H1 (cell line): ENCODE measurements at regions not wholly inside any gene's neighbourhood (a gene's known extent, or its start where the extent isn't known, plus 50 kb on each side); places are given as distances from the start of the nearest gene placed in this dataset.

ENCODE experiments used
- CTCF ChIA-PET: fragments of 300-600 bp; sonication (Branson Sonifier 250); formaldehyde crosslinking; loops from one replicate; lab custom pipeline; 2021; ENCODE audit not compliant: partially characterized antibody; lab: Charles Lee
- POLR2A ChIA-PET: fragments of 300-600 bp; sonication (Branson Sonifier 250); formaldehyde crosslinking; loops from one replicate; lab custom pipeline; 2021; ENCODE audit warnings: inconsistent platforms; ENCODE audit not compliant: partially characterized antibody; lab: Charles Lee
- DNase-seq, 2 experiments: peaks; one replicate each; pipeline versions ENCODE4 v3.0.0 to v3.0.0-alpha.2; 2010 to 2022; ENCODE audit warnings: low spot score in 2 of 2, low read depth in 1 of 2, mixed read lengths in 1 of 2
- FAIRE-seq: peaks from 2 replicates; lab custom pipeline; 2011; peaks lifted over from hg19 to GRCh38; lab: Jason Lieb, UNC
- H2AFZ ChIP-seq: 2 replicates; pipeline ENCODE4 v1.8.1; 2012; ENCODE audit warnings: low read length, inconsistent platforms
- H2AK5ac ChIP-seq: 2 replicates; pipeline ENCODE4 v1.6.1; 2013; ENCODE audit warnings: low read depth, low read length
- H2BK120ac ChIP-seq: replicated peaks from 2 replicates; pipeline ENCODE3; 2013; ENCODE audit warnings: low read depth, low read length, inconsistent platforms
- H2BK12ac ChIP-seq: 2 replicates; pipeline ENCODE4 v1.6.1; 2013; ENCODE audit warnings: low read depth, low read length
- H2BK15ac ChIP-seq: 2 replicates; pipeline ENCODE4 v1.6.1; 2013; ENCODE audit warnings: low read length
- H2BK20ac ChIP-seq: 2 replicates; pipeline ENCODE4 v1.6.1; 2013; ENCODE audit warnings: low read length
- H2BK5ac ChIP-seq: 2 replicates; pipeline ENCODE4 v1.6.1; 2013; ENCODE audit warnings: low read depth, low read length
- H3K14ac ChIP-seq: 2 replicates; pipeline ENCODE4 v1.6.1; 2013; ENCODE audit warnings: inconsistent platforms; ENCODE audit not compliant: insufficient read length
- H3K18ac ChIP-seq: 2 replicates; pipeline ENCODE4 v1.6.1; 2013; ENCODE audit warnings: low read length; ENCODE audit errors: extremely low read depth
- H3K23ac ChIP-seq: 2 replicates; pipeline ENCODE4 v1.6.1; 2013; ENCODE audit warnings: inconsistent platforms; ENCODE audit not compliant: insufficient read length
- H3K23me2 ChIP-seq: 2 replicates; pipeline ENCODE4 v1.6.1; 2013; ENCODE audit warnings: low read depth, low read length
- H3K27ac ChIP-seq: 2 replicates; pipeline ENCODE4 v1.6.1; 2011; ENCODE audit warnings: low read depth, low read length, inconsistent platforms
- H3K27me3 ChIP-seq, 4 experiments: replicated peaks in 1 of 4; 1 replicate in 1 of 4; 2 replicates in 3 of 4; pipeline versions ENCODE4 v1.6.1 to v1.8.1; 2011 to 2013; ENCODE audit warnings: low read length in 3 of 4, mild to moderate bottlenecking in 3 of 4, inconsistent platforms in 2 of 4, mixed read lengths in 2 of 4, moderate library complexity in 1 of 4; ENCODE audit not compliant: control insufficient read depth in 3 of 4, insufficient read depth in 3 of 4; ENCODE audit errors: extremely low read depth in 1 of 4
- H3K36me3 ChIP-seq, 4 experiments: 2 replicates each; pipeline versions ENCODE4 v1.6.1 to v1.8.1; 2011 to 2013; ENCODE audit warnings: mild to moderate bottlenecking in 4 of 4, low read length in 3 of 4, moderate library complexity in 2 of 4, control low read depth in 1 of 4, inconsistent platforms in 1 of 4; ENCODE audit not compliant: insufficient read depth in 4 of 4, control insufficient read depth in 2 of 4
- H3K4ac ChIP-seq: replicated peaks from 2 replicates; pipeline ENCODE3; 2013; ENCODE audit warnings: low read length, low read depth, mixed read lengths, inconsistent platforms; ENCODE audit not compliant: insufficient read length
- H3K4me1 ChIP-seq, 4 experiments: replicated peaks in 1 of 4; 1 replicate in 1 of 4; 2 replicates in 3 of 4; pipeline versions ENCODE4 v1.6.1 to v1.8.1; 2011 to 2013; ENCODE audit warnings: low read length in 3 of 4, inconsistent platforms in 2 of 4, mixed read lengths in 1 of 4; ENCODE audit not compliant: insufficient read depth in 4 of 4, control insufficient read depth in 3 of 4
- H3K4me2 ChIP-seq, 2 experiments: 2 replicates each; pipeline versions ENCODE4 v1.6.1 to v1.8.1; 2011 to 2013; ENCODE audit warnings: low read depth in 2 of 2, low read length in 2 of 2, control low read depth in 1 of 2, inconsistent platforms in 1 of 2, mild to moderate bottlenecking in 1 of 2; ENCODE audit not compliant: insufficient read depth in 1 of 2
- H3K4me3 ChIP-seq, 4 experiments: fragments of 200-600, 300-600 bp in 1 of 4; sonication (generic), shearing (Covaris generic), sonication (Bioruptor Twin) in 1 of 4; 2 replicates each; pipeline versions ENCODE4 v1.5.1 to v1.8.1; 2011 to 2016; ENCODE audit warnings: low read length in 4 of 4, low read depth in 3 of 4, control low read depth in 2 of 4, inconsistent platforms in 2 of 4, mild to moderate bottlenecking in 2 of 4, mixed read lengths in 1 of 4, moderate library complexity in 1 of 4; ENCODE audit not compliant: insufficient read depth in 2 of 4; ENCODE audit errors: extremely low read depth in 1 of 4
- H3K56ac ChIP-seq: replicated peaks from 2 replicates; pipeline ENCODE3; 2013; ENCODE audit warnings: low read depth, mild to moderate bottlenecking, mixed read lengths, low read length, inconsistent platforms; ENCODE audit not compliant: insufficient read length
- H3K79me1 ChIP-seq: 2 replicates; pipeline ENCODE4 v1.6.1; 2013; ENCODE audit warnings: low read depth, low read length, control low read depth
- H3K79me2 ChIP-seq, 2 experiments: 2 replicates each; pipeline versions ENCODE4 v1.6.1 to v1.8.1; 2012 to 2013; ENCODE audit warnings: low read length in 2 of 2, mild to moderate bottlenecking in 2 of 2, inconsistent platforms in 1 of 2; ENCODE audit not compliant: insufficient read depth in 2 of 2, control insufficient read depth in 1 of 2
- H3K9ac ChIP-seq, 4 experiments: replicated peaks in 1 of 4; 1 replicate in 1 of 4; 2 replicates in 3 of 4; pipeline versions ENCODE4 v1.6.1 to v1.8.1; 2011 to 2013; ENCODE audit warnings: low read depth in 3 of 4, low read length in 3 of 4, control low read depth in 2 of 4, mild to moderate bottlenecking in 2 of 4, moderate library complexity in 2 of 4, inconsistent platforms in 1 of 4; ENCODE audit errors: extremely low read depth in 1 of 4
- H3K9me3 ChIP-seq, 2 experiments: 2 replicates each; pipeline versions ENCODE4 v1.6.1 to v1.8.1; 2012 to 2013; ENCODE audit warnings: mild to moderate bottlenecking in 2 of 2, moderate library complexity in 2 of 2, control low read depth in 1 of 2, inconsistent platforms in 1 of 2, low read depth in 1 of 2, low read length in 1 of 2, mixed read lengths in 1 of 2; ENCODE audit not compliant: insufficient read depth in 2 of 2
- H4K20me1 ChIP-seq, 2 experiments: replicated peaks in 1 of 2; 2 replicates each; pipeline versions ENCODE3 to v1.8.1; 2011 to 2013; ENCODE audit warnings: inconsistent platforms in 2 of 2, low read length in 2 of 2, mild to moderate bottlenecking in 1 of 2; ENCODE audit not compliant: insufficient read depth in 2 of 2, control insufficient read depth in 1 of 2
- H4K5ac ChIP-seq: 2 replicates; pipeline ENCODE4 v1.6.1; 2013; ENCODE audit warnings: low read length, low read depth, mixed read lengths, inconsistent platforms; ENCODE audit not compliant: insufficient read length
- H4K8ac ChIP-seq: 2 replicates; pipeline ENCODE4 v1.8.0; 2013; ENCODE audit warnings: mild to moderate bottlenecking, moderate library complexity, low read length, inconsistent platforms; ENCODE audit not compliant: insufficient read depth; ENCODE audit errors: extremely low read depth
- H4K91ac ChIP-seq: replicated peaks from 2 replicates; pipeline ENCODE3; 2013; ENCODE audit warnings: low read length, mixed read lengths, inconsistent platforms; ENCODE audit not compliant: insufficient read length
- ATF2 ChIP-seq: IDR thresholded peaks from 2 replicates; pipeline ENCODE4 v1.6.1; 2012; ENCODE audit warnings: low read length, inconsistent platforms
- ATF3 ChIP-seq: IDR thresholded peaks from 2 replicates; pipeline ENCODE4 v1.6.1; 2011; ENCODE audit warnings: low read depth, mild to moderate bottlenecking, low read length; ENCODE audit not compliant: insufficient read depth
- CREB1 ChIP-seq: IDR thresholded peaks from 2 replicates; pipeline ENCODE4 v1.6.1; 2012; ENCODE audit warnings: inconsistent platforms
- FOSL1 ChIP-seq: IDR thresholded peaks from 2 replicates; pipeline ENCODE4 v1.6.1; 2011; ENCODE audit warnings: mild to moderate bottlenecking, low read depth, low read length, moderate library complexity; ENCODE audit not compliant: insufficient read depth
- HDAC6 ChIP-seq: IDR thresholded peaks from one replicate; pipeline ENCODE4 v1.7.1; 2012; ENCODE audit warnings: low read depth, mild to moderate bottlenecking, inconsistent platforms, low read length, moderate library complexity
- MAFK ChIP-seq: IDR thresholded peaks from 2 replicates; pipeline ENCODE4 v1.6.1; 2012; ENCODE audit warnings: low read depth, mild to moderate bottlenecking, improper control_type of control experiment, low read length
- NRF1 ChIP-seq: IDR thresholded peaks from 2 replicates; pipeline ENCODE4 v1.6.1; 2011; ENCODE audit warnings: mild to moderate bottlenecking, low read depth, low read length, improper control_type of control experiment
- POLR2A ChIP-seq, 2 experiments: IDR thresholded peaks; 1 replicate in 1 of 2; 2 replicates in 1 of 2; pipeline ENCODE4 v1.6.1; 2011; ENCODE audit warnings: low read depth in 2 of 2, low read length in 2 of 2, mild to moderate bottlenecking in 2 of 2; ENCODE audit errors: control extremely low read depth in 1 of 2
- RBBP5 ChIP-seq: IDR thresholded peaks from 2 replicates; pipeline ENCODE4 v1.7.1; 2012; ENCODE audit warnings: low read depth, mild to moderate bottlenecking, inconsistent platforms, low read length, moderate library complexity, borderline replicate concordance
- SP4 ChIP-seq: IDR thresholded peaks from 2 replicates; pipeline ENCODE4 v1.6.1; 2012; ENCODE audit warnings: low read length, inconsistent platforms
- SUZ12 ChIP-seq: fragments of 200-600 bp; sonication (generic); IDR thresholded peaks from 2 replicates; pipeline ENCODE4 v1.6.1; 2012; ENCODE audit warnings: mild to moderate bottlenecking, inconsistent platforms, low read length, moderate library complexity, mixed read lengths
- YY1 ChIP-seq: IDR thresholded peaks from 2 replicates; pipeline ENCODE4 v1.6.1; 2011; ENCODE audit warnings: low read depth, mild to moderate bottlenecking, low read length
- WGBS, 2 experiments: shearing (Covaris generic) in 1 of 2; methylation state at CpG; one replicate each; pipeline versions ENCODE4 v1.1.6 to v1.1.7; 2013 to 2015; ENCODE audit warnings: low lambda C conversion rate in 2 of 2, mixed read lengths in 2 of 2, inconsistent platforms in 1 of 2, low coverage in 1 of 2, missing lambda C conversion rate in 1 of 2; ENCODE audit not compliant: insufficient replicate concordance in 2 of 2, insufficient coverage in 1 of 2, insufficient read length in 1 of 2; ENCODE audit errors: extremely low coverage in 1 of 2, missing lambda C conversion rate in 1 of 2; 5-methylcytosine and 5-hydroxymethylcytosine counted together

- no peak for FAIRE-seq
- 93 to 100% methylated on average over 4 to 5 of the region's 5 CpGs for WGBS, 2 experiments
- 0 out of 4 replicates have a peak overlapping the region, but pooled peaks of 1 of the 2 experiments have one; percentile 13 for H3K4me2 ChIP-seq
Measured at GRCh38 chr2:67214585-67215185, 182.4 kb upstream of the ETAA1 start.

More at GRCh38 chr2:67214585-67215185, 182.4 kb upstream of the ETAA1 start:
- Histone ChIP-seq H3K4me3 (no peak overlapping the region), H3K23ac (no peak overlapping the region), H2BK5ac (peak overlapping the region; percentile 79; the same call in 1 of the 2 replicates), H4K20me1 (peaks cover 0 to 5% of the 10 kb centered on the region in 2 experiments), H3K4me1 (peaks cover 2 to 6% (median 3%) of the 10 kb centered on the region in 4 experiments; a peak in 5 of 7 replicates), H2BK15ac (no peak overlapping the region; the same call in 1 of the 2 replicates), H4K5ac (no peak overlapping the region), H2AK5ac (peak overlapping the region; percentile 43; the same call in 1 of the 2 replicates), H3K79me2 (no peaks in the 10 kb centered on the region), H3K56ac (peak overlapping the region; percentile 97), H3K14ac (no peak overlapping the region), H3K23me2 (peaks cover 13% of the 10 kb centered on the region; the same call in 1 of the 2 replicates), H3K9me3 (peaks cover 0 to 9% of the 10 kb centered on the region in 2 experiments; a peak in 1 of 4 replicates), H3K27ac (no peak overlapping the region), H2AFZ (no peak overlapping the region), H3K79me1 (no peaks in the 10 kb centered on the region), H4K91ac (peak overlapping the region; percentile 41), H2BK20ac (peak overlapping the region; percentile 83), H2BK120ac (no peak overlapping the region), H4K8ac (no peak overlapping the region), H3K4ac (peak overlapping the region; percentile 41), H3K36me3 (no peaks in the 10 kb centered on the region), H2BK12ac (peak overlapping the region; percentile 84; the same call in 1 of the 2 replicates), H3K27me3 (no peaks in the 10 kb centered on the region), H3K18ac (peak overlapping the region; percentile 38; the same call in 1 of the 2 replicates), H3K9ac (no peak overlapping the region)
- CTCF ChIA-PET = interaction anchor here (1.1 to 1.7 kb wide), 2 partner anchors 15 to 414 kb away, joined by 3 to 4 read pairs; no protein-coding TSS in a partner anchor
- TF ChIP-seq SP4 = no peak
- no peak for TF ChIP-seq HDAC6
- no peak for TF ChIP-seq SUZ12
- TF ChIP-seq ATF3 = no peak
- no peak for TF ChIP-seq YY1
- no peak for TF ChIP-seq POLR2A (IDR thresholded peaks at IDR 0.05; ENCODE audit: control extremely low read depth in 1 of 2, low read depth in 2 of 2, low read length in 2 of 2)
- no peak for TF ChIP-seq MAFK
- TF ChIP-seq RBBP5 = no peak
- TF ChIP-seq FOSL1 = no peak
- TF ChIP-seq CREB1 = no peak
- no peak for TF ChIP-seq NRF1
- no peak for TF ChIP-seq ATF2
- no peak for DNase-seq
- POLR2A ChIA-PET = no interaction called here
